ENCODE measurements at regions not wholly inside any gene's neighbourhood (a gene's known extent, or its start where the extent isn't known, plus 50 kb on each side); places are given as distances from the start of the nearest gene placed in this dataset.
"Not testable (repeated sequence)": the region's sequence is repeated elsewhere in the genome, so short reads cannot be mapped to it uniquely, and the experiment has no call there.

- POLR2A ChIA-PET; DNase-seq; H3K4me3 Mint-ChIP-seq; H3K27me3 ChIP-seq (ENCODE audit: control insufficient read depth in 2 of 2, insufficient read depth in 2 of 2, low read length in 2 of 2); H3K4me1 ChIP-seq (ENCODE audit: control insufficient read depth in 2 of 2, insufficient read depth in 2 of 2, low read length in 2 of 2); H3K4me1 Mint-ChIP-seq; H3K36me3 Mint-ChIP-seq; CTCF ChIA-PET; H3K4me3 ChIP-seq (ENCODE audit: low read length); H3K36me3 ChIP-seq (ENCODE audit: control insufficient read depth in 2 of 3, insufficient read depth in 3 of 3, low read length in 3 of 3); ATAC-seq; H3K27ac Mint-ChIP-seq; H3K27ac ChIP-seq (ENCODE audit: low read depth, low read length); intact Hi-C loops (cut with micrococcal nuclease); H3K9me3 ChIP-seq (ENCODE audit: control insufficient read depth in 2 of 3, low read length in 3 of 3): not testable (repeated sequence)
- Mint-ChIP-seq H3K9me3 (peaks cover 0 to 22% (median 8%) of the 10 kb centered on the region in 11 donors), H3K27me3 (peaks cover 2 to 26% (median 24%) of the 10 kb centered on the region in 5 donors)
These were observed 230.9 kb upstream of the ACTBL2 start for GRCh38 chr5:57713535-57713934.

DNA sequence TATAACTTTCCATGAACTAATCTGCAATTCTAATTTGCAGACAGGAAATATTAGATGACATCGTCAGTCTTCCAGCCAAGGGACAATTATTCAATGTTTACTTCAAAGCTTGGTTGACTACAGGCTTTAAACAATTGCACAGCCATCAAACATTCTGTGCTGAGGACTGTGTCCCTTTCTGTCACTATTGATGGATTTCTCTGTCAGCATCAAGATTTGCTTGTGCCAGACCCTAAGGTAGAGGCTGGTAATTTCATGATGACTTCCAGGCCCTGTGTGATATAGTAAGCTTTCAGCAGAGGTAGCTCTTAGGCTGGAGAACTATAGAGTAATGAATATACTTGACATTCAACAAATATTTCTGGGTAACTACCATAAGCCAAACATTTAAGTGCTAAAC lies 229.3 kb upstream of the ACTBL2 start:
- H3K4me3 Mint-ChIP-seq: no peak overlapping the region
- Histone ChIP-seq H3K36me3 (ENCODE audit: control insufficient read depth in 2 of 3, insufficient read depth in 3 of 3, low read length in 3 of 3) (no peaks in the 10 kb centered on the region), H3K9me3 (ENCODE audit: control insufficient read depth in 2 of 3, low read length in 3 of 3) (no peaks in the 10 kb centered on the region), H3K27me3 (ENCODE audit: control insufficient read depth in 2 of 2, insufficient read depth in 2 of 2, low read length in 2 of 2) (no peaks in the 10 kb centered on the region), H3K4me3 (ENCODE audit: low read length) (no peak overlapping the region), H3K4me1 (ENCODE audit: control insufficient read depth in 2 of 2, insufficient read depth in 2 of 2, low read length in 2 of 2) (no peaks in the 10 kb centered on the region), H3K27ac (ENCODE audit: low read depth, low read length) (no peak overlapping the region)
- ATAC-seq: no peak
- ChIA-PET CTCF (no interaction called here), POLR2A (no interaction called here)
- intact Hi-C loops (cut with micrococcal nuclease): no loop called here
- DNase-seq: no peak
- H3K9me3 Mint-ChIP-seq: peaks cover 0 to 22% (median 8%) of the 10 kb centered on the region in 11 donors
- H3K27ac Mint-ChIP-seq: no peak overlapping the region
- peaks cover 2 to 20% (median 15%) of the 10 kb centered on the region in 5 donors for H3K27me3 Mint-ChIP-seq
- H3K36me3 Mint-ChIP-seq: peaks cover 0 to 6% (median 0%) of the 10 kb centered on the region in 5 donors
- H3K4me1 Mint-ChIP-seq: no peaks in the 10 kb centered on the region

- no peak overlapping the region for H3K27ac ChIP-seq (ENCODE audit: low read depth, low read length)
- ChIA-PET POLR2A (no interaction called here), CTCF (no interaction called here)
- DNase-seq (no peak), ATAC-seq (no peak)
- no peak overlapping the region for H3K4me3 Mint-ChIP-seq
- no peaks in the 10 kb centered on the region for H3K36me3 ChIP-seq (ENCODE audit: control insufficient read depth in 2 of 3, insufficient read depth in 3 of 3, low read length in 3 of 3)
- H3K27me3 Mint-ChIP-seq: peaks cover 2 to 18% (median 15%) of the 10 kb centered on the region in 5 donors
- H3K27ac Mint-ChIP-seq: no peak overlapping the region
- peaks cover 0 to 22% (median 8%) of the 10 kb centered on the region in 11 donors for H3K9me3 Mint-ChIP-seq
- H3K4me1 ChIP-seq (ENCODE audit: control insufficient read depth in 2 of 2, insufficient read depth in 2 of 2, low read length in 2 of 2): no peaks in the 10 kb centered on the region
- peaks cover 0 to 6% (median 0%) of the 10 kb centered on the region in 5 donors for H3K36me3 Mint-ChIP-seq
- H3K4me1 Mint-ChIP-seq: no peaks in the 10 kb centered on the region
- intact Hi-C loops (cut with micrococcal nuclease): no loop called here
- no peaks in the 10 kb centered on the region for H3K9me3 ChIP-seq (ENCODE audit: control insufficient read depth in 2 of 3, low read length in 3 of 3)
- H3K4me3 ChIP-seq (ENCODE audit: low read length): no peak overlapping the region
- no peaks in the 10 kb centered on the region for H3K27me3 ChIP-seq (ENCODE audit: control insufficient read depth in 2 of 2, insufficient read depth in 2 of 2, low read length in 2 of 2)
These were observed 228.9 kb upstream of the ACTBL2 start for GRCh38 chr5:57711471-57711870.

- Histone ChIP-seq H3K4me3 (ENCODE audit: low read length) (no peak overlapping the region), H3K27ac (ENCODE audit: low read depth, low read length) (no peak overlapping the region), H3K36me3 (ENCODE audit: control insufficient read depth in 2 of 3, insufficient read depth in 3 of 3, low read length in 3 of 3) (no peaks in the 10 kb centered on the region), H3K9me3 (ENCODE audit: control insufficient read depth in 2 of 3, low read length in 3 of 3) (no peaks in the 10 kb centered on the region), H3K27me3 (ENCODE audit: control insufficient read depth in 2 of 2, insufficient read depth in 2 of 2, low read length in 2 of 2) (no peaks in the 10 kb centered on the region), H3K4me1 (ENCODE audit: control insufficient read depth in 2 of 2, insufficient read depth in 2 of 2, low read length in 2 of 2) (no peaks in the 10 kb centered on the region)
- CTCF ChIA-PET: no interaction called here
- Mint-ChIP-seq H3K36me3 (peaks cover 0 to 6% (median 0%) of the 10 kb centered on the region in 5 donors), H3K4me1 (no peaks in the 10 kb centered on the region), H3K4me3 (no peak overlapping the region), H3K9me3 (peaks cover 0 to 17% (median 7%) of the 10 kb centered on the region in 11 donors), H3K27ac (no peak overlapping the region), H3K27me3 (peaks cover 2 to 12% (median 6%) of the 10 kb centered on the region in 5 donors)
- DNase-seq: no peak
- no peak for ATAC-seq
- intact Hi-C loops (cut with micrococcal nuclease): no loop called here
- POLR2A ChIA-PET: no interaction called here
These were observed 227.5 kb upstream of the ACTBL2 start for GRCh38 chr5:57710126-57710525.

- Mint-ChIP-seq H3K4me1 (no peaks in the 10 kb centered on the region), H3K4me3 (no peak overlapping the region), H3K27ac (no peak overlapping the region), H3K36me3 (no peaks in the 10 kb centered on the region), H3K9me3 (peaks cover 0 to 7% (median 4%) of the 10 kb centered on the region in 11 donors), H3K27me3 (peaks cover 2 to 9% (median 6%) of the 10 kb centered on the region in 5 donors)
- Histone ChIP-seq H3K9me3 (ENCODE audit: control insufficient read depth in 2 of 3, low read length in 3 of 3) (no peaks in the 10 kb centered on the region), H3K27me3 (ENCODE audit: control insufficient read depth in 2 of 2, insufficient read depth in 2 of 2, low read length in 2 of 2) (no peaks in the 10 kb centered on the region), H3K4me1 (ENCODE audit: control insufficient read depth in 2 of 2, insufficient read depth in 2 of 2, low read length in 2 of 2) (no peaks in the 10 kb centered on the region), H3K4me3 (ENCODE audit: low read length) (no peak overlapping the region), H3K27ac (ENCODE audit: low read depth, low read length) (no peak overlapping the region), H3K36me3 (ENCODE audit: control insufficient read depth in 2 of 3, insufficient read depth in 3 of 3, low read length in 3 of 3) (no peaks in the 10 kb centered on the region)
- ChIA-PET CTCF (no interaction called here), POLR2A (no interaction called here)
- no peak for ATAC-seq
- intact Hi-C loops (cut with micrococcal nuclease): no loop called here
- no peak for DNase-seq
These were observed 223.2 kb upstream of the ACTBL2 start for GRCh38 chr5:57705769-57706168.

DNA sequence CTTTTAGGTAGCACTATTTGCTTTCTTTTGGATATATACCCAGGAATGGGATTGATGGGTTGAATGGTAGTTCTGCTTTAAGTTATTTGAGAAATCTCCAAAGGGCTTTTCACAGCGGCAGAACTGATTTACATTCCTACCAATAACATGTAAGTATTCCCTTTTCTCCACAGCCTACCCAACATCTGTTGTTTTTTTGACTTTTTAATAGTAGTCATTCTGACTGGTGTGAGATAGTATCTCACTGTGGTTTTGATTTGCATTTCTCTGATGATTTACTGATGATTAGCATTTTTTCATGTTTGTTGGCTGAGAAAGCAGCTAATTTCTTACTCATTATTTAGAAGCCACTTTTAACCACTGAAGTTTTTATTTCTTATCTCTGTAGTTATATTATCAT lies 221.1 kb upstream of the ACTBL2 start:
- Histone ChIP-seq H3K36me3 (ENCODE audit: control insufficient read depth in 2 of 3, insufficient read depth in 3 of 3, low read length in 3 of 3) (no peaks in the 10 kb centered on the region), H3K4me1 (ENCODE audit: control insufficient read depth in 2 of 2, insufficient read depth in 2 of 2, low read length in 2 of 2) (no peaks in the 10 kb centered on the region), H3K4me3 (ENCODE audit: low read length) (no peak overlapping the region), H3K27ac (ENCODE audit: low read depth, low read length) (no peak overlapping the region), H3K9me3 (ENCODE audit: control insufficient read depth in 2 of 3, low read length in 3 of 3) (no peaks in the 10 kb centered on the region), H3K27me3 (ENCODE audit: control insufficient read depth in 2 of 2, insufficient read depth in 2 of 2, low read length in 2 of 2) (no peaks in the 10 kb centered on the region)
- DNase-seq (no peak), ATAC-seq (no peak)
- no peak overlapping the region for H3K4me3 Mint-ChIP-seq
- H3K36me3 Mint-ChIP-seq: no peaks in the 10 kb centered on the region
- H3K27me3 Mint-ChIP-seq: peaks cover 0 to 9% (median 4%) of the 10 kb centered on the region in 5 donors
- ChIA-PET POLR2A (no interaction called here), CTCF (no interaction called here)
- no peaks in the 10 kb centered on the region for H3K9me3 Mint-ChIP-seq
- no peak overlapping the region for H3K27ac Mint-ChIP-seq
- intact Hi-C loops (cut with micrococcal nuclease): no loop called here
- H3K4me1 Mint-ChIP-seq: no peaks in the 10 kb centered on the region

DNA sequence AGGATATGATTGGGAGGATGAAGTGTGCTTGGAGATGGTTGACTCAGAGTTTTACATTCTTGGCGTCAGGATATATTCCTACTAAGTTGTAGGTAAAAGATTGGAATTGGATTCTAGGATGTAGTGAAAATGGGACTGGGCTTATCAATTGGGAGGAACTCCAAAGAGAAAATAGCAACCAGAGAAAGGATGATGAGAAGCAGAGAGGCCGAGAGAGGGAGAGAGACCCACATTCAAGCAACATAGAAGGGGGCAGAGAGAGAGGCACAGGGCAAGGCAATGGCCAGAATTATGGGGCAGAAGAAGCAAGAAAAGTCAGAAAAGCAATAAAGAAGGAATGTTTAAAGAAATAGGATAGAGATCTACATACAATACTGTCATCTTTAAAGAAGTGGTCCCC lies 217.9 kb upstream of the ACTBL2 start:
- CTCF ChIA-PET: no interaction called here

More for the DNA sequence above, 217.9 kb upstream of the ACTBL2 start:
- H3K27me3 ChIP-seq (ENCODE audit: control insufficient read depth in 2 of 2, insufficient read depth in 2 of 2, low read length in 2 of 2): no peaks in the 10 kb centered on the region
- Mint-ChIP-seq H3K27me3 (peaks cover 0 to 9% (median 4%) of the 10 kb centered on the region in 5 donors), H3K36me3 (no peaks in the 10 kb centered on the region), H3K4me3 (no peak overlapping the region), H3K27ac (no peak overlapping the region), H3K9me3 (peaks cover 0 to 1% (median 0%) of the 10 kb centered on the region in 11 donors), H3K4me1 (no peaks in the 10 kb centered on the region)
- H3K36me3 ChIP-seq (ENCODE audit: control insufficient read depth in 2 of 3, insufficient read depth in 3 of 3, low read length in 3 of 3): no peaks in the 10 kb centered on the region
- no peaks in the 10 kb centered on the region for H3K9me3 ChIP-seq (ENCODE audit: control insufficient read depth in 2 of 3, low read length in 3 of 3)
- no peak for DNase-seq
- no peak overlapping the region for H3K4me3 ChIP-seq (ENCODE audit: low read length)
- ATAC-seq: no peak
- no peak overlapping the region for H3K27ac ChIP-seq (ENCODE audit: low read depth, low read length)
- no peaks in the 10 kb centered on the region for H3K4me1 ChIP-seq (ENCODE audit: control insufficient read depth in 2 of 2, insufficient read depth in 2 of 2, low read length in 2 of 2)
- intact Hi-C loops (cut with micrococcal nuclease): no loop called here
- POLR2A ChIA-PET: no interaction called here

Data from naive thymus-derived CD4-positive, alpha-beta T cell (primary cell).